Keratinocyte (primary cell): ENCODE measurements at regions not wholly inside any gene's neighbourhood (a gene's known extent, or its start where the extent isn't known, plus 50 kb on each side); places are given as distances from the start of the nearest gene placed in this dataset.

Source experiments
- DNase-seq: peaks from one replicate; pipeline ENCODE4 v3.0.0-alpha.2; 2011; ENCODE audit warnings: low read depth, missing footprints, low spot score
- FAIRE-seq: peaks from 2 replicates; lab custom pipeline; 2011; peaks lifted over from hg19 to GRCh38; lab: Jason Lieb, UNC
- H2AFZ ChIP-seq: 2 replicates; pipeline ENCODE4 v1.6.0; 2012; ENCODE audit warnings: low read length, control low read depth, inconsistent platforms; ENCODE audit not compliant: control insufficient read depth
- H3K27ac ChIP-seq: 2 replicates; pipeline ENCODE4 v1.5.1; 2011; ENCODE audit warnings: low read length; ENCODE audit not compliant: control insufficient read depth, insufficient read depth
- H3K27me3 ChIP-seq: 3 replicates; pipeline ENCODE4 v1.6.0; 2011; ENCODE audit warnings: low read length; ENCODE audit not compliant: control insufficient read depth, insufficient read depth; ENCODE audit errors: extremely low read depth
- H3K36me3 ChIP-seq, 2 experiments: 2 replicates in 1 of 2; 3 replicates in 1 of 2; pipeline ENCODE4 v1.5.1; 2011; ENCODE audit warnings: low read length in 2 of 2, mild to moderate bottlenecking in 1 of 2; ENCODE audit not compliant: control insufficient read depth in 2 of 2, insufficient read depth in 2 of 2; ENCODE audit errors: extremely low read depth in 1 of 2
- H3K4me1 ChIP-seq: 3 replicates; pipeline ENCODE4 v1.5.1; 2011; ENCODE audit warnings: low read length; ENCODE audit not compliant: control insufficient read depth, insufficient read depth; ENCODE audit errors: extremely low read depth
- H3K4me2 ChIP-seq: 3 replicates; pipeline ENCODE4 v1.6.0; 2011; ENCODE audit warnings: low read depth, low read length; ENCODE audit not compliant: control insufficient read depth, insufficient read depth; ENCODE audit errors: extremely low read depth
- H3K4me3 ChIP-seq, 3 experiments: fragments of 200-600 bp in 1 of 3; sonication (generic) in 1 of 3; 2 replicates in 2 of 3; 3 replicates in 1 of 3; pipeline ENCODE4 v1.5.1; 2011 to 2016; ENCODE audit warnings: low read length in 3 of 3, mild to moderate bottlenecking in 3 of 3, control low read depth in 2 of 3, inconsistent platforms in 1 of 3, low read depth in 1 of 3, mixed read lengths in 1 of 3, mixed run types in 1 of 3, moderate library complexity in 1 of 3; ENCODE audit not compliant: control insufficient read depth in 2 of 3, insufficient read depth in 2 of 3; ENCODE audit errors: extremely low read depth in 1 of 3
- H3K79me2 ChIP-seq: 2 replicates; pipeline ENCODE4 v1.6.0; 2012; ENCODE audit warnings: low read length; ENCODE audit not compliant: control insufficient read depth, insufficient read depth
- H3K9ac ChIP-seq: 3 replicates; pipeline ENCODE4 v1.6.0; 2011; ENCODE audit warnings: low read length; ENCODE audit not compliant: control insufficient read depth, insufficient read depth; ENCODE audit errors: extremely low read depth
- H3K9me1 ChIP-seq: 3 replicates; pipeline ENCODE4 v1.6.0; 2011; ENCODE audit warnings: low read length; ENCODE audit not compliant: control insufficient read depth, insufficient read depth; ENCODE audit errors: extremely low read depth
- H3K9me3 ChIP-seq: 2 replicates; pipeline ENCODE4 v1.5.1; 2012; ENCODE audit warnings: low read depth, low read length; ENCODE audit not compliant: control insufficient read depth
- H4K20me1 ChIP-seq: 3 replicates; pipeline ENCODE4 v1.6.0; 2011; ENCODE audit warnings: low read length; ENCODE audit not compliant: control insufficient read depth, insufficient read depth; ENCODE audit errors: extremely low read depth
- CTCF ChIP-seq, 3 experiments: IDR thresholded peaks in 1 of 3; conservative IDR thresholded peaks in 1 of 3; optimal IDR thresholded peaks in 1 of 3; 2 replicates in 2 of 3; 3 replicates in 1 of 3; pipeline versions ENCODE3 to v1.5.1; 2011; ENCODE audit warnings: low read length in 3 of 3, mild to moderate bottlenecking in 3 of 3, moderate library complexity in 2 of 3, control low read depth in 1 of 3, inconsistent platforms in 1 of 3; ENCODE audit not compliant: insufficient read depth in 2 of 3; ENCODE audit errors: extremely low read depth in 1 of 3
- EZH2 ChIP-seq: IDR thresholded peaks from one replicate; pipeline ENCODE4 v1.6.1; 2012; ENCODE audit warnings: inconsistent platforms, mild to moderate bottlenecking, low read length, moderate library complexity
- dilution Hi-C: fragments of 300-500 bp; cut with MboI; formaldehyde crosslinking; loops from one replicate; pipeline ENCODE4 v1.7.0; 2020; ENCODE audit warnings: low sequenced_read_pairs; ENCODE audit not compliant: extremely low pct_ligation_motif_present

GRCh38 chr12:75578546-75578945 is 67.1 kb upstream of the KRR1 start:
- H3K4me2 ChIP-seq = no peak overlapping the region
- H3K9ac ChIP-seq = no peak overlapping the region
- H2AFZ ChIP-seq = no peak overlapping the region
- H4K20me1 ChIP-seq = no peaks in the 10 kb centered on the region
- no peak for FAIRE-seq
- H3K9me1 ChIP-seq = no peaks in the 10 kb centered on the region
- dilution Hi-C loops = no loop called here
- no peaks in the 10 kb centered on the region for H3K79me2 ChIP-seq
- DNase-seq = no peak
- H3K27ac ChIP-seq = no peak overlapping the region
- H3K4me1 ChIP-seq = no peaks in the 10 kb centered on the region
- TF ChIP-seq CTCF (optimal IDR thresholded peaks at IDR 0.05 in 1 of 3, IDR thresholded peaks at IDR 0.05 in 1 of 3, conservative IDR thresholded peaks at IDR 0.05 in 1 of 3; ENCODE audit: extremely low read depth in 1 of 3, insufficient read depth in 2 of 3, low read length in 3 of 3) = no peak
- no peaks in the 10 kb centered on the region for H3K9me3 ChIP-seq
- no peak overlapping the region for H3K4me3 ChIP-seq
- H3K27me3 ChIP-seq = no peaks in the 10 kb centered on the region
- H3K36me3 ChIP-seq = peaks cover 0 to 2% of the 10 kb centered on the region in 2 experiments

GRCh38 chr12:75577812-75578211 is 66.4 kb upstream of the KRR1 start:
- Histone ChIP-seq H3K36me3 (peaks cover 0 to 2% of the 10 kb centered on the region in 2 experiments), H3K27ac (no peak overlapping the region), H2AFZ (no peak overlapping the region), H3K9me1 (no peaks in the 10 kb centered on the region), H3K4me3 (no peak overlapping the region), H3K27me3 (no peaks in the 10 kb centered on the region), H3K79me2 (no peaks in the 10 kb centered on the region), H3K9ac (no peak overlapping the region), H3K4me1 (no peaks in the 10 kb centered on the region), H3K9me3 (no peaks in the 10 kb centered on the region), H3K4me2 (no peak overlapping the region), H4K20me1 (no peaks in the 10 kb centered on the region)
- FAIRE-seq = no peak
- TF ChIP-seq EZH2 (no peak), CTCF (optimal IDR thresholded peaks at IDR 0.05 in 1 of 3, IDR thresholded peaks at IDR 0.05 in 1 of 3, conservative IDR thresholded peaks at IDR 0.05 in 1 of 3; ENCODE audit: extremely low read depth in 1 of 3, insufficient read depth in 2 of 3, low read length in 3 of 3) (no peak)
- no peak for DNase-seq
- dilution Hi-C loops = no loop called here
